Naive B cell (primary cell): ENCODE measurements at regions not wholly inside any gene's neighbourhood (a gene's known extent, or its start where the extent isn't known, plus 50 kb on each side); places are given as distances from the start of the nearest gene placed in this dataset.
"Not testable (repeated sequence)": the region's sequence is repeated elsewhere in the genome, so short reads cannot be mapped to it uniquely, and the experiment has no call there.

ENCODE experiments used
- ATAC-seq, 2 donors: fragments of 150-1000 bp; cut with Tn5 transposase; 2 replicates each; pipeline ENCODE4 v1.10.0; 2021; ENCODE audit warnings: low read depth in 2 of 2, mild to moderate bottlenecking in 2 of 2, moderate library complexity in 2 of 2
- DNase-seq: peaks from one replicate; pipeline ENCODE4 v3.0.0; 2022
- H3K27ac Mint-ChIP-seq, 6 donors: one replicate each; pipeline ENCODE4 v1.8.0; 2020 to 2022; ENCODE audit warnings: mild to moderate bottlenecking in 6 of 6, mixed read lengths in 6 of 6, moderate library complexity in 5 of 6, inconsistent platforms in 2 of 6
- H3K27me3 Mint-ChIP-seq, 3 donors: one replicate each; pipeline ENCODE4 v1.8.0; 2021 to 2022; ENCODE audit warnings: mixed read lengths in 3 of 3, mild to moderate bottlenecking in 1 of 3
- H3K36me3 Mint-ChIP-seq, 2 donors: one replicate each; pipeline ENCODE4 v1.8.0; 2020 to 2022; ENCODE audit warnings: mixed read lengths in 2 of 2, inconsistent platforms in 1 of 2, mild to moderate bottlenecking in 1 of 2
- H3K4me1 Mint-ChIP-seq, 3 donors: one replicate each; pipeline ENCODE4 v1.8.0; 2020 to 2022; ENCODE audit warnings: mixed read lengths in 3 of 3, inconsistent platforms in 1 of 3, mild to moderate bottlenecking in 1 of 3, moderate library complexity in 1 of 3
- H3K4me3 Mint-ChIP-seq, 8 donors: one replicate each; pipeline ENCODE4 v1.8.0; 2020 to 2022; ENCODE audit warnings: mild to moderate bottlenecking in 8 of 8, mixed read lengths in 8 of 8, moderate library complexity in 8 of 8, inconsistent platforms in 2 of 8
- H3K9me3 Mint-ChIP-seq, 7 donors: one replicate each; pipeline ENCODE4 v1.8.0; 2020 to 2022; ENCODE audit warnings: mixed read lengths in 7 of 7, mild to moderate bottlenecking in 5 of 7, inconsistent platforms in 2 of 7, moderate library complexity in 1 of 7

DNA sequence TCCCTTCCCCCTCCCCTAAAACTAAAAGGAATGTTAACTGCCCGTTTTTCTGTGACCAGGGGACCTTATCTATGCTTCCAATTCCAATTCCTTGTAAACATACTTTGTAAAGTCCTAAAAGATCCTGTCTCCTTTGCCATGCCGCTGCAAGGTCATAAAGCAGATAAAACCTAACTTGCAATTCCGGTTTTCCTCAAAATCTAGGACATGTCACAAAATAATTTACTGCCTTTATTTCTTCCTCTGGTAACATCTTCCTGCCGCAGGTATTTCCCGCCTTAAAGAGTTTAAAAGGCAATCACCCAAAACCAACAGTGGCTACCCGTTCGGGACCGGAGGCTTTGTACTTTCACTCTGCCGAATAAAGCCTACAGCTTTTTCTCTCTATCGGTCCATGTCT, 1248.6 kb upstream of the CDH9 start:
- not testable (repeated sequence) for H3K27ac Mint-ChIP-seq, DNase-seq, H3K9me3 Mint-ChIP-seq, H3K4me3 Mint-ChIP-seq, H3K36me3 Mint-ChIP-seq, H3K4me1 Mint-ChIP-seq, H3K27me3 Mint-ChIP-seq, ATAC-seq

GRCh38 chr5:28286566-28286965, 1248.2 kb upstream of the CDH9 start:
- Mint-ChIP-seq H3K36me3 (no peaks in the 10 kb centered on the region), H3K4me3 (no peak overlapping the region), H3K27me3 (no peaks in the 10 kb centered on the region), H3K4me1 (no peaks in the 10 kb centered on the region), H3K27ac (no peak overlapping the region), H3K9me3 (peaks cover 0 to 3% (median 0%) of the 10 kb centered on the region in 7 donors)
- ATAC-seq (no peak), DNase-seq (no peak)

DNA sequence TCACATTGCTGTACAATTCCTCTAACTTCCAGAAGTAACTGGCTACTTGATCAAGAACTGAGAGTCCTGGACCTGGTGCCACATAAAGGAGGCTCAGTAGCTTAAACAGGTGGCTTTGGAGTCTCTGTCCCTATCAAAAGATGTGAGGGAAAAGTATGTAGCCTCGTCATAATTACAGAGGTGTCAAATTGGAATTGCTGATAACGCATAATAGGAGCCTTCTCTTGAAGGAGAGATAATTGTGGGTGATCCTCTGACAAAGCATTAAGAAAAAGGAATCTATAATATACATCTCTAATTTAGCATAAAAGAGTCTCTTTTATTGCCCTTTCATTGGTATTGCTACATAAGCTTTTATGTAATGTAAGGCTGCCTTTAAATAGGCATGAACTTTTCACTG, 1246.4 kb upstream of the CDH9 start:
- Mint-ChIP-seq H3K9me3 (peaks cover 0 to 5% (median 0%) of the 10 kb centered on the region in 7 donors), H3K4me3 (no peak overlapping the region), H3K27me3 (no peaks in the 10 kb centered on the region), H3K4me1 (no peaks in the 10 kb centered on the region), H3K36me3 (no peaks in the 10 kb centered on the region), H3K27ac (no peak overlapping the region)
- DNase-seq = no peak
- ATAC-seq = no peak

GRCh38 chr5:28281351-28281750, 1243.0 kb upstream of the CDH9 start:
- ATAC-seq = no peak
- no peak overlapping the region for H3K27ac Mint-ChIP-seq
- no peaks in the 10 kb centered on the region for H3K4me1 Mint-ChIP-seq
- no peaks in the 10 kb centered on the region for H3K27me3 Mint-ChIP-seq
- no peaks in the 10 kb centered on the region for H3K36me3 Mint-ChIP-seq
- H3K9me3 Mint-ChIP-seq = peaks cover 0 to 5% (median 0%) of the 10 kb centered on the region in 7 donors
- no peak overlapping the region for H3K4me3 Mint-ChIP-seq
- no peak for DNase-seq

- no peak for DNase-seq
- no peak for ATAC-seq
- Mint-ChIP-seq H3K27ac (no peak overlapping the region), H3K4me3 (no peak overlapping the region), H3K9me3 (peaks cover 0 to 10% (median 4%) of the 10 kb centered on the region in 7 donors), H3K4me1 (no peaks in the 10 kb centered on the region), H3K36me3 (no peaks in the 10 kb centered on the region), H3K27me3 (no peaks in the 10 kb centered on the region)
Measured at GRCh38 chr5:28275931-28276330, 1237.5 kb upstream of the CDH9 start.

DNA sequence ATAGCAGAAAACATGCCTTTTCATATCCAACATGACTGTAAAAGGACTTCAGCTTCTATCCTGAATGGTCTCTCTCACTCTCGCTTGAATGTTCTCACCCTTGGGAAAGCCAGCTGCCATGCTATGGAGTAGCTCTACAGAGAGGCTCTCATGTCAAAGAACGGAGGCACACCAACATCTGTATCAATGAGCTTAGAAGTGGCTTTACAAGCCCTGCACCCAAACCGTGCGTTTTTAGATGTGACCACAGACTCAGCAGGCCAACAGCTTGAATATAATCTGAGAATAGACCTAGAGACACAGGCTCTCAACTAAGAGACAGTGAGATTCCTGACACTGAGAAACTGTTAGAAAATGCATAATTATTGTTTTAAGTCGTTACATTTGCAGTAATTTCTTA, 1231.6 kb upstream of the CDH9 start:
- DNase-seq (no peak), ATAC-seq (no peak)
- Mint-ChIP-seq H3K27ac (no peak overlapping the region), H3K4me3 (no peak overlapping the region), H3K4me1 (no peaks in the 10 kb centered on the region), H3K27me3 (no peaks in the 10 kb centered on the region), H3K9me3 (peaks cover 0 to 10% (median 5%) of the 10 kb centered on the region in 7 donors), H3K36me3 (no peaks in the 10 kb centered on the region)

DNA sequence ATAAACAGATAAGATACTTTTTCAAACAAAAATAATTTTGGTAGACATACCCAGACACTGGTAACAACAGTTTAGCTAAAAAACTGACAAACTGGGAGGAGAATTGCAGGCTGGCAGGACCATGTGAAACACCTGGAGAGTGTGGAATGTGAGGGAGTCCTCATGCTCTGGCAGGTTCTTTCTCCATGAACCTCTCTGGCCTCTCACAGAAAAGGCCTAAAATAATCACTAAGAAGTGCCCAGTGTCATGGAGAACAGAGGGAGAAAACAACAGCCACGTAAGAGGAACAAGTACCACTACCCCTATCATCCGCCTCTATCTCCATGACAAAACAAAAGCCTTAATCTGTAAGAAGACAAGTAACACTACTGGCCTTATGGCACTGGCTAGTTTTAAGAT, 1227.5 kb upstream of the CDH9 start:
- ATAC-seq = no peak
- no peak overlapping the region for H3K4me3 Mint-ChIP-seq
- H3K36me3 Mint-ChIP-seq = no peaks in the 10 kb centered on the region
- no peaks in the 10 kb centered on the region for H3K4me1 Mint-ChIP-seq
- no peak for DNase-seq
- no peaks in the 10 kb centered on the region for H3K27me3 Mint-ChIP-seq
- no peak overlapping the region for H3K27ac Mint-ChIP-seq
- peaks cover 0 to 8% (median 5%) of the 10 kb centered on the region in 7 donors for H3K9me3 Mint-ChIP-seq

DNA sequence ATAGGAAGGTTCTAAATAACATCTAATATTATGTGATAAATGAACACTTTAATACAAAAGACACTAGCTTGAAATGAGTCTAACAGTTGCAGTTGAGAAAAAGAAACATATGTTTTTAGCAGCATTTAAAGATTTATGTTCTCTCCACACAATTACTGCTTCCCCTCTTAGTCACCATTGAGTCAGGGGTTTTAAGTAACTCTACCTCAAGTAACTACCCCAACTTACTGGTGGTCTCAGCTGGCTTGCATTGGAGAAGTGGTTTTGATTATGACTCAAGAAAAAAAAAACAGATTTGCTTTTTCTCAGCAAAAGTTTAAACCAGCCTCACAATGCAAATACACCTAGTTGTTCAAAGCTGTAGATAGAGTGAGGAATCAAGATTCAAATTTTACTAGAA, 1216.5 kb upstream of the CDH9 start:
- no peaks in the 10 kb centered on the region for H3K36me3 Mint-ChIP-seq
- ATAC-seq (no peak), DNase-seq (no peak)
- H3K4me1 Mint-ChIP-seq = no peaks in the 10 kb centered on the region
- H3K27me3 Mint-ChIP-seq = no peaks in the 10 kb centered on the region
- H3K4me3 Mint-ChIP-seq = no peak overlapping the region
- H3K9me3 Mint-ChIP-seq = peaks cover under 1 to 17% (median 7%) of the 10 kb centered on the region in 7 donors
- H3K27ac Mint-ChIP-seq = no peak overlapping the region

DNA sequence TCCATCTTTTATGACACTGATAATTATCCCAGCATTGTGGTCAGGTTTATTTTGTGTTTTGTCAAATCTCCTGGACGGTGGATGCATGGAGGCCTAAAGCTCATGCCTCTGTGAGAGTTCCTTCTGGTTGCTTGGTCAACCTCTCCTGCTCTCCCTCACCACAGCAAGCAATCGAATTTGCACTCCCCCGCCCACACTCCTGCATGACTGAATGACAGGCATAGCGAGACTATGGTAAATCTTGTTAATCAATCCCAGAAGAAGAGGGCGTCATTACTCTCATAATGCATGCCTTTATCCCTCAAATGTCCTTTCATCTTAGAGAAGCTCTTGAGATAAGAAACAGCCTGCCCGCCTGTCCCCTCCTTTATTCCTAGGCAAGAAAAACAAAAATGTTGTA, 1215.0 kb upstream of the CDH9 start:
- no peaks in the 10 kb centered on the region for H3K4me1 Mint-ChIP-seq
- H3K36me3 Mint-ChIP-seq = no peaks in the 10 kb centered on the region
- H3K27ac Mint-ChIP-seq = no peak overlapping the region
- ATAC-seq (no peak), DNase-seq (no peak)
- H3K9me3 Mint-ChIP-seq = peaks cover 5 to 20% (median 9%) of the 10 kb centered on the region in 7 donors
- H3K4me3 Mint-ChIP-seq = no peak overlapping the region
- no peaks in the 10 kb centered on the region for H3K27me3 Mint-ChIP-seq

- no peaks in the 10 kb centered on the region for H3K36me3 Mint-ChIP-seq
- DNase-seq (no peak), ATAC-seq (no peak)
- no peaks in the 10 kb centered on the region for H3K27me3 Mint-ChIP-seq
- no peak overlapping the region for H3K27ac Mint-ChIP-seq
- H3K4me3 Mint-ChIP-seq = no peak overlapping the region
- H3K9me3 Mint-ChIP-seq = peaks cover 7 to 22% (median 10%) of the 10 kb centered on the region in 7 donors
- H3K4me1 Mint-ChIP-seq = no peaks in the 10 kb centered on the region
Measured at GRCh38 chr5:28249771-28250415, 1211.5 kb upstream of the CDH9 start.

DNA sequence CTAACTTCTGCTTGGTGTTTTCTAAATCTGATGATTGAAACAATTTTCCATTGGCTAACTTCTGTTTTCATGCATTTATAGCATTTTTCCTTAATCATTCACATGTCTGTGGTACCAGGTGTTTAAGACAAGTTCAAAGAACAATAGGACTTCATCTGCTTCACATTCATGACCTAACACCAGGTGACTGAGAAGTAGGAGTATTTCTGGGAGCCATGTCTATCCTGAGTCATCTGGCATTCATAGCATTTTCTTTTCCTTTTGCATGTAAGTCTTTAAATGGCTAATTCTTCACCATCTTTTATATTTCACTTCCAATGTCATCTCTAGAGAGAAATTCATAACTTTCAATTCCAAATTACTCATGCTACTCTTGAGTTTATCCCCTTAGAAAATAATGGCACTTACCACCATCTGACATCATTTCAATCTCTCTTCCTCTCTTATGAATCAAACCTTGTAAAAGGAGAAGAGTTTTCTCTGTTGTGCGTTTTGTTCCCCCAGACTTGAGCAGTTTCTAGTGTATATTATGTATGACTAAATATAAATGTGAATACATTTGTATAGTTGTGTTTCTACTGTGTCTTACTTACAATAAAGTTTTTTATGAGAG, 1196.1 kb upstream of the CDH9 start:
- Mint-ChIP-seq H3K4me3 (no peak overlapping the region), H3K36me3 (no peaks in the 10 kb centered on the region), H3K9me3 (peaks cover 0 to 16% (median 4%) of the 10 kb centered on the region in 7 donors), H3K27me3 (no peaks in the 10 kb centered on the region), H3K4me1 (no peaks in the 10 kb centered on the region), H3K27ac (no peak overlapping the region)
- ATAC-seq (no peak), DNase-seq (no peak)

- no peaks in the 10 kb centered on the region for H3K36me3 Mint-ChIP-seq
- H3K4me1 Mint-ChIP-seq = no peaks in the 10 kb centered on the region
- no peaks in the 10 kb centered on the region for H3K27me3 Mint-ChIP-seq
- H3K27ac Mint-ChIP-seq = no peak overlapping the region
- no peak overlapping the region for H3K4me3 Mint-ChIP-seq
- H3K9me3 Mint-ChIP-seq = peaks cover 0 to 16% (median 2%) of the 10 kb centered on the region in 7 donors
- ATAC-seq (no peak), DNase-seq (no peak)
Measured at GRCh38 chr5:28226407-28226806, 1188.0 kb upstream of the CDH9 start.

GRCh38 chr5:28219539-28219938, 1181.2 kb upstream of the CDH9 start:
- no peaks in the 10 kb centered on the region for H3K27me3 Mint-ChIP-seq
- H3K4me1 Mint-ChIP-seq = no peaks in the 10 kb centered on the region
- ATAC-seq = no peak
- no peak overlapping the region for H3K27ac Mint-ChIP-seq
- peaks cover 0 to 4% (median 0%) of the 10 kb centered on the region in 7 donors for H3K9me3 Mint-ChIP-seq
- no peaks in the 10 kb centered on the region for H3K36me3 Mint-ChIP-seq
- DNase-seq = no peak
- H3K4me3 Mint-ChIP-seq = no peak overlapping the region

DNA sequence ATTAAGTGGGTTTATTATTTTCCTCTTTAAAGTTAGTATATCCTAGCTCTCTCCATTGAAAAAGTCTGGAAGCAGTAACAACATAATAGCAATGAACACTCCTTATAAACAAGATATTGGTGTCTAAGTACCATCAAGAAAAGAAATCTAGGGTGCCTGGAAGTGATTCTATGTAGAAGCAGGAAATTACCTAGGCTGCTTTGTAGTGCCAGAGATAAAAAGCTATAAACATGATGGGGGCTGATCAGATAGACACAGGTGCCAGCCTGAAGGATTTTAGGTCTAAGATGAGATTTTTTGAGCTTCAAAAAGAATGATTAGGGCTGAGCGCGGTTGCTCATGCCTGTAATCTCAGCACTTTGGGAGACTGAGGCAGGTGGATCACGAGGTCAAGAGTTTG, 1179.3 kb upstream of the CDH9 start:
- H3K9me3 Mint-ChIP-seq = peaks cover 0 to 6% (median 0%) of the 10 kb centered on the region in 7 donors
- no peak for ATAC-seq
- no peaks in the 10 kb centered on the region for H3K36me3 Mint-ChIP-seq
- no peak for DNase-seq
- no peaks in the 10 kb centered on the region for H3K4me1 Mint-ChIP-seq
- no peak overlapping the region for H3K27ac Mint-ChIP-seq
- H3K4me3 Mint-ChIP-seq = no peak overlapping the region
- no peaks in the 10 kb centered on the region for H3K27me3 Mint-ChIP-seq
